Panc1 (cell line): ENCODE measurements at regions not wholly inside any gene's neighbourhood (a gene's known extent, or its start where the extent isn't known, plus 50 kb on each side); places are given as distances from the start of the nearest gene placed in this dataset.

Experiments used
- CTCF ChIP-seq: fragments of 450-650 bp; IDR thresholded peaks from 2 replicates; pipeline ENCODE4 v1.5.1; 2017; ENCODE audit warnings: mild to moderate bottlenecking
- POLR2AphosphoS5 ChIP-seq: IDR thresholded peaks from 2 replicates; pipeline ENCODE4 v1.6.1; 2012; ENCODE audit warnings: mild to moderate bottlenecking, low read depth, low read length, moderate library complexity

GRCh38 chr7:51869452-51869851 lies 552.8 kb upstream of the COBL start:
- no peak for TF ChIP-seq CTCF
- no peak for TF ChIP-seq POLR2AphosphoS5
